HG03565 (cell line): ENCODE measurements at regions not wholly inside any gene's neighbourhood (a gene's known extent, or its start where the extent isn't known, plus 50 kb on each side); places are given as distances from the start of the nearest gene placed in this dataset.
"Not testable (repeated sequence)": the region's sequence is repeated elsewhere in the genome, so short reads cannot be mapped to it uniquely, and the experiment has no call there.

ENCODE experiments used
- ATAC-seq: cut with Tn5 transposase; IDR thresholded peaks from one replicate; pipeline ENCODE4 v1.9.1; 2021; ENCODE audit warnings: mild to moderate bottlenecking, moderate library complexity; ENCODE audit not compliant: unreplicated experiment

GRCh38 chr3:103134023-103134724 lies 699.4 kb downstream of the ZPLD1 start:
- ATAC-seq = peak; percentile 95

- ATAC-seq = no peak
Observed at GRCh38 chr3:103136621-103137020, 701.8 kb downstream of the ZPLD1 start.

- no peak for ATAC-seq
Observed at GRCh38 chr3:103137830-103138229, 703.0 kb downstream of the ZPLD1 start.

DNA sequence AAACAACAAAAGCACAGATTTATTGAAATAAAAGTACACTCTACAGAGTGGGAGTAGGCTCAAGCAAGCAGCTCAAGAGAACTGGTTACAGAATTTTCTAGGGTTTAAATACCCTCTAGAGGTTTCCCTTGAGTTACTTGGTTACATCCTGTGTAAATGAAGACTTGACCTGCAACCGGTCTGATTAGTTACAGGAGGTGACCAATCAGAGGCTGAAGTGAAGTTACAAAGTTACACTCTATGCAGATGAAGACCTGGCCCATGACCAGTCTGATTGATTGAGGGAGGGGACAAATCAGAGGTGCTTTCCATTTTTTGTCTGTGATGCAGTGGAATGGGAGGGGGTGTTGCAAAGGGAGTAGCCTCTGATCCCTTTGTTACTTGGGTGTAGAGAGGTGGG lies 723.4 kb downstream of the ZPLD1 start:
- no peak for ATAC-seq

DNA sequence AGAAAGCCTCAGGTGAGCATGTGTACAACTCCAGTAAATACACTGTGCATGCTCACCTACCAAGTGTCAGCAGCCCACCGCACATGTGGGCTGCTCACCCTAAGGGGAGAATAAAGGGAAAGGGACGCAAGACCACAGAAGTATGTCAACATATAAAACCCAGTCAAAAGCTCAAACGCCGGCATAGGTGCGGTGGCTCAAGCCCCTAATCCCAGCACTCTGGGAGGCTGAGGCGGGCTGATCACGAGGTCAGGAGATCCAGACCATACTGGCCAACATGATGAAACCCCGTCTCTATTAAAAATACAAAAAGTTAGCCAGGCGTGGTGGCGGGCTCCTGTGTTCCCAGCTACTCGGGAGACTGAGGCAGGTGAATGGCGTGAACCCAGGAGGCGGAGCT lies 732.1 kb downstream of the ZPLD1 start:
- ATAC-seq = no peak

GRCh38 chr3:103167850-103168249 lies 733.0 kb downstream of the ZPLD1 start:
- ATAC-seq = peak; percentile 48

GRCh38 chr3:103169289-103169688 lies 734.5 kb downstream of the ZPLD1 start:
- ATAC-seq = no peak

DNA sequence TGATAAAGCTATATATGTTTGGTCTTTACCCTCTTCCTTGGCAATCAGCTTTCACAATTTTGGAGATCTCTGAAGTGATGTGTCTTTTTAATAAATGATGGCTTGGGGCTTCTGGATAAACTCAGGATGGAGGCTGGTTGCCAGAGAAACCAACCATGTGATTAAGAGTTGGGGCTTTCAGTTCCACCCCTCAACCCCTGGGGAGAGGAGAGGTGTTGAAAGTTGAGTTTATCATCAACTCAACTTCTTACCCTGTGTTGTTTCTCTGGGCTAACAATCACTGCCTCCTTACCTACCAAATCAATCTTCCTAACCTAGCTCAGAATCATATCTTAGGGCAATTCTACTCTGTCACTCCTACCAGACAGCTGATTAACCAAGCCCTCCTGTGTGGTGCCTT lies 735.8 kb downstream of the ZPLD1 start:
- ATAC-seq = peak; percentile 28

- ATAC-seq = no peak
Observed at GRCh38 chr3:103173940-103174339, 739.1 kb downstream of the ZPLD1 start.

GRCh38 chr3:103181160-103181559 lies 746.3 kb downstream of the ZPLD1 start:
- no peak for ATAC-seq

GRCh38 chr3:103184772-103185171 lies 750.0 kb downstream of the ZPLD1 start:
- no peak for ATAC-seq

DNA sequence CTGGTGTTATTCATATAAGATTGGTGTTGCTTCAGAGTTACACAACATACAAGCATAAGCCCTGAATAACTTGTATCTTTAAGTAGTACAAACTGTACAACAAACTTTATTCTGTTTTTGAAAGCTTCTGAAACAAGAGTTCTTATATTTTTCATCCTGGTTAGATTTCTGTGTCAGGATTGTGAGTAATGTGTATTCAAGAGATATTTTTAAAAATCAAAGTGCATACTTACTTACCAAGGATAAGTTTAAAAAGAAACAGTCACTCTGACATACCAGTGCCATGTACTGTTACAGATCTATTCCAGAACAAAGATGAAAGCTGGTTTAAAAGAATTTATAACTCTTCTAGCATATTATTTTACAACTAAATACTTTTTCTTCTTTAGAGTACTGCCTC lies 755.1 kb downstream of the ZPLD1 start:
- no peak for ATAC-seq

DNA sequence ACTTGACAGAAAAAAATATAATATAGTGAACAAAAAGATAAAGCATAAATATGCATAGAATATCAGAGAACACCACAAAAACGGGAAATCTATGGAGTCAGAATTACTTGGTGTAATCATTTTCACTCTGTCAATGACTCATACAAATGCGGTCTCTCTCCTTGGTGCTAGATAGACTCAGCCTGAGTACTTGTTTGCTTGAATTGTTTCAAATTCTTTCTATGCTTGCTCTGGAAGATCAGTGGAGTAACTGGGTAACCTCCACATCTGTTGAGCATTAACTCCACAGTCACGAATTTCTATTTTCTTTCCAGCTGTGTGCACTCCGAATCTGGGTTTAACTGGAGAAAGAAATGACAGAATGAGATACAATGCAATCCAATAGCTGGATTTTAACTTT lies 760.4 kb downstream of the ZPLD1 start:
- ATAC-seq = no peak

DNA sequence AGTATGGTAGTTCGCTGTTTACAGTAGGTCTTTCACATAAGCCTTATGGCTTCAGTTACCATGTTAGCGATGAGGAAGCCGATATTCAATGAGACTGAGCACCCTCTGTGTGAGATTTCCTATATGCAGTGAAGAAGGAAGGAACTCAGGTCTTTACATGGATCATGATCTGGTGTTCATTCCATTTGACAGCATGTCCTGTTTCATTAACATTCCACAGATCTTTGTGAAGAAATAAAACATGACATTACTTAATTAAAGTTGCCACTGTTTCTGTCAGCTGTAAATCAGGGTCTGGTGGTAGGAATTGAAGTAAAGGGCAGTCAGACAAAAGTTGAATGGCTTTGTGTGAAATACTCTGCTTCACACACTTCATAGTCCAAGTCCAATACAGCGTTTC lies 768.6 kb downstream of the ZPLD1 start:
- no peak for ATAC-seq

GRCh38 chr3:103210583-103210982 lies 775.8 kb downstream of the ZPLD1 start:
- no peak for ATAC-seq

- ATAC-seq = peak; percentile 99
Observed at GRCh38 chr3:103218146-103218545, 783.3 kb downstream of the ZPLD1 start.

- peak; percentile 21 for ATAC-seq
Observed at GRCh38 chr3:103218793-103219192, 784.0 kb downstream of the ZPLD1 start.

- ATAC-seq = no peak
Observed at GRCh38 chr3:103227651-103228050, 792.8 kb downstream of the ZPLD1 start.

DNA sequence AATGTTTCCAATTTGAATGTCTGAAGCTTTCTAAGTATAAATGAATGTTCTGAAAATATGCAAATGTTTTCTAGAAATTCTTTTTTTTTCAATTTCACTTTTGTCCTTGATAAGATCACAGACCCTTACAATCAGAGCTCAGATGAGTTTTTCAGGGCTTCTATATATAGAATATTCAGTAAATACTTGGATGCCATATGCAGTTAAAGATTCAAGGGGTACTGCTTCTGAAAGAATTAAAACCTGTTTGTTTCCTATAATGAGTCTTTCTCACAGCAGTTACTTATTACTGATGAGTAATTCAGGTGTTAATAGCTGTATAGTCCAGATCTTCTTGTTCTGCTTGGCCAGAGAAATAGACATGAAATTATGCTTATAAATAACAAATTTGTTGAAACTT lies 812.6 kb downstream of the ZPLD1 start:
- no peak for ATAC-seq

GRCh38 chr3:103254827-103255226 lies 820.0 kb downstream of the ZPLD1 start:
- ATAC-seq = not testable (repeated sequence)

GRCh38 chr3:103269287-103269686 lies 834.5 kb downstream of the ZPLD1 start:
- ATAC-seq = no peak

- no peak for ATAC-seq
Observed at GRCh38 chr3:103271575-103271974, 836.8 kb downstream of the ZPLD1 start.

- ATAC-seq = no peak
Observed at GRCh38 chr3:103295974-103296570, 861.3 kb downstream of the ZPLD1 start.
